DOHH2 (cell line): ENCODE measurements at regions not wholly inside any gene's neighbourhood (a gene's known extent, or its start where the extent isn't known, plus 50 kb on each side); places are given as distances from the start of the nearest gene placed in this dataset.

ENCODE experiments used
- H3F3A ChIP-seq: fragments of 200-600 bp; sonication (generic), shearing (Covaris generic); 2 replicates; pipeline ENCODE4 v1.6.0; 2016; ENCODE audit warnings: antibody characterized with exemption, mild to moderate bottlenecking; ENCODE audit not compliant: control insufficient read depth, insufficient read depth
- H3K27ac ChIP-seq: fragments of 200-600 bp; sonication (generic); 2 replicates; pipeline ENCODE4 v1.5.1; 2014; ENCODE audit warnings: low read depth, mild to moderate bottlenecking, low read length, moderate library complexity
- H3K27me3 ChIP-seq: fragments of 200-600 bp; sonication (generic); 2 replicates; pipeline ENCODE4 v1.6.1; 2014; ENCODE audit warnings: mild to moderate bottlenecking, low read length, mixed read lengths; ENCODE audit not compliant: control insufficient read depth
- H3K36me3 ChIP-seq: fragments of 200-600 bp; sonication (generic); 2 replicates; pipeline ENCODE4 v1.6.1; 2014; ENCODE audit warnings: mild to moderate bottlenecking, low read length, moderate library complexity, mixed read lengths; ENCODE audit not compliant: control insufficient read depth
- H3K4me1 ChIP-seq: fragments of 200-600 bp; sonication (generic); 2 replicates; pipeline ENCODE4 v1.6.1; 2014; ENCODE audit warnings: mild to moderate bottlenecking, low read length, mixed read lengths; ENCODE audit not compliant: control insufficient read depth
- H3K4me2 ChIP-seq: fragments of 200-600 bp; sonication (generic); 2 replicates; pipeline ENCODE4 v1.6.0; 2014; ENCODE audit warnings: mild to moderate bottlenecking, low read length, moderate library complexity
- H3K4me3 ChIP-seq: fragments of 200-600 bp; sonication (generic); 2 replicates; pipeline ENCODE4 v1.5.1; 2014; ENCODE audit warnings: mild to moderate bottlenecking, low read length, mixed read lengths
- H3K79me2 ChIP-seq: fragments of 200-600 bp; sonication (generic); 2 replicates; pipeline ENCODE4 v1.6.1; 2014; ENCODE audit warnings: mild to moderate bottlenecking, low read length, mixed read lengths; ENCODE audit not compliant: control insufficient read depth
- H3K9me2 ChIP-seq: fragments of 200-600 bp; sonication (generic); replicated peaks from 2 replicates; pipeline ENCODE4 v1.6.1; 2014; ENCODE audit warnings: mild to moderate bottlenecking, low read length, mixed read lengths; ENCODE audit not compliant: control insufficient read depth
- H3K9me3 ChIP-seq: fragments of 200-600 bp; sonication (generic); 2 replicates; pipeline ENCODE4 v1.6.1; 2014; ENCODE audit warnings: antibody characterized with exemption, low read length, mixed read lengths; ENCODE audit not compliant: control insufficient read depth, insufficient read depth
- H4K20me1 ChIP-seq: fragments of 200-600 bp; sonication (generic); 2 replicates; pipeline ENCODE4 v1.6.0; 2014; ENCODE audit warnings: low read depth, mild to moderate bottlenecking, antibody characterized with exemption, low read length, moderate library complexity; ENCODE audit not compliant: control insufficient read depth, insufficient read depth
- CTCF ChIP-seq: fragments of 200-600 bp; sonication (generic); IDR thresholded peaks from one replicate; pipeline ENCODE4 v1.5.1; 2014; ENCODE audit warnings: antibody characterized with exemption, mild to moderate bottlenecking, low read depth, low read length; ENCODE audit not compliant: poor library complexity, severe bottlenecking
- EZH2phosphoT487 ChIP-seq: fragments of 200-600 bp; sonication (generic); IDR thresholded peaks from 2 replicates; pipeline ENCODE4 v1.6.1; 2017; ENCODE audit warnings: borderline replicate concordance, mild to moderate bottlenecking, antibody characterized with exemption, low read length, moderate library complexity, mixed read lengths

DNA sequence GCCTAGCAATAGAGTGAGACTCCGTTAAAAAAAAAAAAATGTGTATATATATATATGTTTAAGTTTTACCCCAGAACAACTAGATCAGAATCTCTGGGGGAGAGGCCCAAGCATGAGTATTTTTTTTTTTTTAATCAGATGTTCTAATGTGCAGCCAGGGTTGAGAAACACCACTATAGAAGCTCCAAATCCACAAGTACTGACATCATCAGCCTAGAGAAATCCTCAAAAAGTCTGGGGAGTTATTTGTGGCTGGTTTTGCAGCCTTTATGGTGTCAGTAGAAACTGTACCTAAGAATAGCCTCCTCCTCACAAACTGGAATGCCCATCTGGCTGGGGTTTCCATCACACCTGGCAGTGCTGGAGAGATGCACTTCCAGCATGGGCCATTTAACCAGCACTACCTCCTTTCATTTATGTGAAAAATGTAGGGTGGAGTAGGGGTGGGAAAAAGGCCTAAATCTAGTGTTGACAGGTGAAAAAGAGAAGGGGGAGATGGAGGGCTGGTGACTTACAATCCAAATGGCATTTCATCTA is 93.5 kb downstream of the CBLL2 start:
- Histone ChIP-seq H3K4me3 (no peak overlapping the region), H3K79me2 (no peaks in the 10 kb centered on the region), H4K20me1 (no peaks in the 10 kb centered on the region), H3K4me2 (no peak overlapping the region), H3K4me1 (no peaks in the 10 kb centered on the region), H3K27ac (no peak overlapping the region), H3K9me2 (no peaks in the 10 kb centered on the region), H3K27me3 (no peaks in the 10 kb centered on the region), H3K9me3 (no peaks in the 10 kb centered on the region), H3F3A (no peaks in the 10 kb centered on the region), H3K36me3 (no peaks in the 10 kb centered on the region)
- TF ChIP-seq EZH2phosphoT487 (no peak), CTCF (no peak)

DNA sequence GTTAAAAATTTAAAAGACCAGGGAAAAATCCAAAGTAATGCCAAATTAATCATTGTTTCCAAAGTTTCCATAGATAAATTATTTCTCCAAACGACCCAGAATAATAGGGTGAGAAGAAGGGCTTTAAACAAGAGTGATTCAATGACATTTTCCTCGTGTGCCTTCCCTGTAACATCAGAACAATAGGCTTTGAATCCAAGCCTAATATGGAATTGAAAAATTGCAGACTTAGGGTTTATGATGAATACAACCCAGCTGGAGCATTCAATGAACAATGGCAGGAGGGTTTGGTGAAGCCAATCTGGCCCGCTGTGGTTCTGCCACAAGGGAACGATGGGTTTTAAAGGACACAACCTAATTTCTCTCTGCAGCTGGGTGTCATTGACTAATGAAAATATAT is 94.2 kb downstream of the CBLL2 start:
- H3K36me3 ChIP-seq, result no peaks in the 10 kb centered on the region
- no peak overlapping the region for H3K4me3 ChIP-seq
- no peaks in the 10 kb centered on the region for H3K9me3 ChIP-seq
- TF ChIP-seq EZH2phosphoT487 (no peak), CTCF (no peak)
- H4K20me1 ChIP-seq, result no peaks in the 10 kb centered on the region
- H3K27me3 ChIP-seq, result no peaks in the 10 kb centered on the region
- no peaks in the 10 kb centered on the region for H3F3A ChIP-seq
- H3K27ac ChIP-seq, result no peak overlapping the region
- no peaks in the 10 kb centered on the region for H3K79me2 ChIP-seq
- no peaks in the 10 kb centered on the region for H3K9me2 ChIP-seq
- no peak overlapping the region for H3K4me2 ChIP-seq
- H3K4me1 ChIP-seq, result no peaks in the 10 kb centered on the region

- H3K27ac ChIP-seq, result no peak overlapping the region
- no peak overlapping the region for H3K4me2 ChIP-seq
- no peaks in the 10 kb centered on the region for H3K9me3 ChIP-seq
- no peaks in the 10 kb centered on the region for H4K20me1 ChIP-seq
- no peaks in the 10 kb centered on the region for H3F3A ChIP-seq
- H3K27me3 ChIP-seq, result no peaks in the 10 kb centered on the region
- no peaks in the 10 kb centered on the region for H3K36me3 ChIP-seq
- no peaks in the 10 kb centered on the region for H3K79me2 ChIP-seq
- no peaks in the 10 kb centered on the region for H3K9me2 ChIP-seq
- TF ChIP-seq CTCF, result no peak
- TF ChIP-seq EZH2phosphoT487, result no peak
- H3K4me1 ChIP-seq, result no peaks in the 10 kb centered on the region
- H3K4me3 ChIP-seq, result no peak overlapping the region
Observed at GRCh38 chrX:22373094-22373493, 100.4 kb downstream of the CBLL2 start.

GRCh38 chrX:22373766-22374165 is 101.1 kb downstream of the CBLL2 start:
- Histone ChIP-seq H4K20me1 (no peaks in the 10 kb centered on the region), H3K9me3 (no peaks in the 10 kb centered on the region), H3K27ac (no peak overlapping the region), H3F3A (no peaks in the 10 kb centered on the region), H3K4me2 (no peak overlapping the region), H3K9me2 (no peaks in the 10 kb centered on the region), H3K27me3 (no peaks in the 10 kb centered on the region), H3K36me3 (no peaks in the 10 kb centered on the region), H3K79me2 (no peaks in the 10 kb centered on the region), H3K4me1 (no peaks in the 10 kb centered on the region), H3K4me3 (no peak overlapping the region)
- TF ChIP-seq EZH2phosphoT487 (no peak), CTCF (no peak)
